Esophagus squamous epithelium (tissue), 5 donors: ENCODE measurements at regions not wholly inside any gene's neighbourhood (a gene's known extent, or its start where the extent isn't known, plus 50 kb on each side); places are given as distances from the start of the nearest gene placed in this dataset.

Experiments
- DNase-seq: peaks from one replicate; lab custom pipeline; 2025; lab: John Stamatoyannopoulos, UW
- H3K27ac ChIP-seq, 4 donors: fragments of 200-600 bp; sonication (generic); one replicate each; pipeline ENCODE4 v1.5.1; 2016 to 2019; ENCODE audit warnings: mild to moderate bottlenecking in 1 of 4
- H3K27me3 ChIP-seq, 4 donors: fragments of 200-600 bp; sonication (generic); 1 replicate in 3 of 4; 2 replicates in 1 of 4; pipeline versions ENCODE4 v1.5.1 to v1.6.0; 2017 to 2021; ENCODE audit warnings: antibody characterized with exemption in 1 of 4
- H3K36me3 ChIP-seq, 3 donors: fragments of 200-600 bp; sonication (generic); one replicate each; pipeline ENCODE4 v1.5.1; 2016 to 2019
- H3K4me1 ChIP-seq, 3 donors: fragments of 200-600 bp; sonication (generic); one replicate each; pipeline ENCODE4 v1.5.1; 2017 to 2019
- H3K4me3 ChIP-seq, 4 donors: fragments of 200-600 bp; sonication (generic); 1 replicate in 3 of 4; 2 replicates in 1 of 4; pipeline ENCODE4 v1.5.1; 2016 to 2019; ENCODE audit warnings: mild to moderate bottlenecking in 2 of 4, moderate library complexity in 1 of 4
- H3K9me3 ChIP-seq, 3 donors: fragments of 200-600 bp; sonication (generic); one replicate each; pipeline ENCODE4 v1.5.1; 2016 to 2019
- CTCF ChIP-seq, 6 experiments: fragments of 450-650 bp in 4 of 6; fragments of 200-600 bp in 2 of 6; sonication (generic) in 2 of 6; IDR thresholded peaks; one replicate each; pipeline ENCODE4 v1.5.1; 2016 to 2019; ENCODE audit warnings: antibody characterized with exemption in 6 of 6, mild to moderate bottlenecking in 4 of 6, moderate library complexity in 4 of 6
- POLR2A ChIP-seq, 4 donors: fragments of 450-650 bp; IDR thresholded peaks; one replicate each; pipeline ENCODE4 v1.6.1; 2017; ENCODE audit warnings: antibody characterized with exemption in 4 of 4, mild to moderate bottlenecking in 4 of 4, moderate library complexity in 3 of 4
- WGBS, 2 donors: methylation state at CpG; one replicate each; pipeline ENCODE4 v1.1.5; 2018; 5-methylcytosine and 5-hydroxymethylcytosine counted together
- intact Hi-C: fragments of 100-400 bp; cut with DNase I; formaldehyde crosslinking; loops from one replicate; pipeline ENCODE4 v1.15.0; 2022
- donor health status: DM: yes; HTN: yes; CAD: no.

DNA sequence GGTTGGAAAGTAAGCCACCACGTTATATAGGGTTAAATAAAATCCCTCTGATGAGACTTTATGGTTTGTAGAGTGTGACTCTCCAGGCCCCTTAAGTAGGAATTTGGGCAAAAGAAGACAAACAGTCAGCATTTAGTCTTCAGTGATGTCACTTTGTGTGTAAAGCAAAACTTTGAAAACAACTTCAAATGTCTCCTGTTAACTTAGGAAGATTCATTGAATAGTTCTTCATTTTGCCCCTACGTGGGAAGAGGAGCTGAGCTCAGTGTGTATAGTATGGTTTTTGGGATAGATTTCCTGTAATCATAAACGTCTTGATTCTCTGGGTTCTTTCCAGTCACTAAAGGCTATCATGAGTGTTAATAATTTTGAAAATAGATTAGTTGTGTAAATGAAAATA lies 101.3 kb downstream of the GADD45G start:
- H3K4me1 ChIP-seq: peaks cover 0 to 14% (median 3%) of the 10 kb centered on the region in 3 donors
- no peaks in the 10 kb centered on the region for H3K9me3 ChIP-seq
- no peak for TF ChIP-seq POLR2A (IDR thresholded peaks at IDR 0.05)
- TF ChIP-seq CTCF (IDR thresholded peaks at IDR 0.05): no peak
- no peak overlapping the region for H3K27ac ChIP-seq
- peaks cover 0 to 2% (median 0%) of the 10 kb centered on the region in 4 donors for H3K27me3 ChIP-seq
- intact Hi-C loops: no loop called here
- no peak for DNase-seq
- WGBS, 2 donors: 49 to 57% methylated on average over 3 of the region's 3 CpGs
- no peaks in the 10 kb centered on the region for H3K36me3 ChIP-seq
- no peak overlapping the region for H3K4me3 ChIP-seq

- no peaks in the 10 kb centered on the region for H3K27me3 ChIP-seq
- no peak overlapping the region for H3K4me3 ChIP-seq
- DNase-seq: no peak
- peaks cover 0 to 12% (median 0%) of the 10 kb centered on the region in 3 donors for H3K4me1 ChIP-seq
- 47 to 53% methylated on average over 4 to 5 of the region's 5 CpGs for WGBS, 2 donors
- intact Hi-C loops: no loop called here
- no peak overlapping the region for H3K27ac ChIP-seq
- H3K9me3 ChIP-seq: no peaks in the 10 kb centered on the region
- TF ChIP-seq CTCF (IDR thresholded peaks at IDR 0.05) (no peak), POLR2A (IDR thresholded peaks at IDR 0.05) (no peak)
- no peaks in the 10 kb centered on the region for H3K36me3 ChIP-seq
Measured at GRCh38 chr9:89706731-89707191, 101.9 kb downstream of the GADD45G start.

GRCh38 chr9:89710697-89711096 lies 105.9 kb downstream of the GADD45G start:
- no peak for DNase-seq
- TF ChIP-seq CTCF (IDR thresholded peaks at IDR 0.05): no peak
- TF ChIP-seq POLR2A (IDR thresholded peaks at IDR 0.05): no peak
- H3K36me3 ChIP-seq: no peaks in the 10 kb centered on the region
- H3K27me3 ChIP-seq: no peaks in the 10 kb centered on the region
- intact Hi-C loops: no loop called here
- H3K4me3 ChIP-seq: no peak overlapping the region
- peak overlapping the region in 2 of 4 donors; percentile 17 to 26 for H3K27ac ChIP-seq
- no peaks in the 10 kb centered on the region for H3K9me3 ChIP-seq
- WGBS, 2 donors: 47 to 69% methylated on average over 6 of the region's 6 CpGs
- peaks cover 0 to 19% (median 0%) of the 10 kb centered on the region in 3 donors for H3K4me1 ChIP-seq

DNA sequence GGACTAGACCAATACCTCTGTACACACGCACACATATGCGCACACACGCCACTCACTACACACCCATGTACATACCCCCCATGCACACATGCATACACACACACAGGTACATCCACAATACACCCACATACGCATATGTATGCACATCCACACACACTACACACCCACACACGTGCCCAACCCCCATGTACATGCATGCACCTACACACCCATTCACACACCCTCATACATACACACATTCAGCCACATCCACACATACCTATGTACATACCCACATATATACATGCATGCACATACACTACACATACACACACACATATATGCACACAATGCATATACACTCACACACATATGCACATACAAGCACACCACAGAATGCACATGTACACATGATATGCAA lies 107.1 kb downstream of the GADD45G start:
- WGBS, 2 donors: 40% methylated on average over 5 of the region's 5 CpGs
- DNase-seq: no peak
- peaks cover 0 to 19% (median 0%) of the 10 kb centered on the region in 3 donors for H3K4me1 ChIP-seq
- H3K4me3 ChIP-seq: no peak overlapping the region
- H3K27me3 ChIP-seq: no peaks in the 10 kb centered on the region
- intact Hi-C loops: no loop called here
- no peak overlapping the region for H3K27ac ChIP-seq
- H3K9me3 ChIP-seq: no peaks in the 10 kb centered on the region
- no peaks in the 10 kb centered on the region for H3K36me3 ChIP-seq
- TF ChIP-seq CTCF (IDR thresholded peaks at IDR 0.05) (no peak), POLR2A (IDR thresholded peaks at IDR 0.05) (no peak)

- peaks cover 0 to 19% (median 0%) of the 10 kb centered on the region in 3 donors for H3K4me1 ChIP-seq
- no peak overlapping the region for H3K4me3 ChIP-seq
- H3K27me3 ChIP-seq: no peaks in the 10 kb centered on the region
- H3K9me3 ChIP-seq: peaks cover 0 to under 1% (median 0%) of the 10 kb centered on the region in 3 donors
- DNase-seq: no peak
- intact Hi-C loops: no loop called here
- 72 to 78% methylated on average over 4 to 5 of the region's 5 CpGs for WGBS, 2 donors
- H3K36me3 ChIP-seq: no peaks in the 10 kb centered on the region
- TF ChIP-seq CTCF (IDR thresholded peaks at IDR 0.05): no peak
- TF ChIP-seq POLR2A (IDR thresholded peaks at IDR 0.05): no peak
- H3K27ac ChIP-seq: no peak overlapping the region
Measured at GRCh38 chr9:89712283-89712682, 107.5 kb downstream of the GADD45G start.
